IPS-18c (cell line): ENCODE measurements at regions not wholly inside any gene's neighbourhood (a gene's known extent, or its start where the extent isn't known, plus 50 kb on each side); places are given as distances from the start of the nearest gene placed in this dataset.
"Not testable (repeated sequence)": the region's sequence is repeated elsewhere in the genome, so short reads cannot be mapped to it uniquely, and the experiment has no call there.

ENCODE experiments used
- H3K4me3 ChIP-seq: 2 replicates; pipeline ENCODE4 v1.7.0; 2013; ENCODE audit warnings: low read depth, mild to moderate bottlenecking, low read length, moderate library complexity; ENCODE audit not compliant: insufficient read depth
- H3K9me3 ChIP-seq: one replicate; pipeline ENCODE4 v1.6.1; 2013; ENCODE audit warnings: mild to moderate bottlenecking, low read length, moderate library complexity; ENCODE audit not compliant: control insufficient read depth, insufficient read depth

- no peaks in the 10 kb centered on the region for H3K9me3 ChIP-seq
- peak overlapping the region; percentile 81 for H3K4me3 ChIP-seq
These were observed 200.9 kb upstream of the CAND1 start for GRCh38 chr12:67068204-67068731.

- peak overlapping the region; percentile 81 for H3K4me3 ChIP-seq
- H3K9me3 ChIP-seq: no peaks in the 10 kb centered on the region
These were observed 200.3 kb upstream of the CAND1 start for GRCh38 chr12:67068761-67069450.

- peak overlapping the region; percentile 81 for H3K4me3 ChIP-seq
- H3K9me3 ChIP-seq: no peaks in the 10 kb centered on the region
These were observed 199.5 kb upstream of the CAND1 start for GRCh38 chr12:67069451-67070306.

GRCh38 chr12:67070307-67070600 lies 198.9 kb upstream of the CAND1 start:
- Histone ChIP-seq H3K4me3 (peak overlapping the region; percentile 81; the same call in 1 of the 2 replicates), H3K9me3 (no peaks in the 10 kb centered on the region)

GRCh38 chr12:67070604-67071003 lies 198.6 kb upstream of the CAND1 start:
- Histone ChIP-seq H3K4me3 (no peak overlapping the region), H3K9me3 (no peaks in the 10 kb centered on the region)

- not testable (repeated sequence) for H3K9me3 ChIP-seq, H3K4me3 ChIP-seq
These were observed 196.9 kb upstream of the CAND1 start for GRCh38 chr12:67072281-67072680.

GRCh38 chr12:67073336-67073735 lies 195.8 kb upstream of the CAND1 start:
- Histone ChIP-seq H3K9me3 (no peaks in the 10 kb centered on the region), H3K4me3 (no peak overlapping the region)

- H3K4me3 ChIP-seq: no peak overlapping the region
- H3K9me3 ChIP-seq: no peaks in the 10 kb centered on the region
These were observed 195.1 kb upstream of the CAND1 start for GRCh38 chr12:67074072-67074471.

GRCh38 chr12:67077617-67078016 lies 191.5 kb upstream of the CAND1 start:
- H3K9me3 ChIP-seq: no peaks in the 10 kb centered on the region
- H3K4me3 ChIP-seq: no peak overlapping the region

GRCh38 chr12:67078957-67079356 lies 190.2 kb upstream of the CAND1 start:
- Histone ChIP-seq H3K9me3 (no peaks in the 10 kb centered on the region), H3K4me3 (no peak overlapping the region)

- Histone ChIP-seq H3K9me3 (no peaks in the 10 kb centered on the region), H3K4me3 (no peak overlapping the region)
These were observed 188.5 kb upstream of the CAND1 start for GRCh38 chr12:67080637-67081036.

- H3K4me3 ChIP-seq: no peak overlapping the region
- H3K9me3 ChIP-seq: no peaks in the 10 kb centered on the region
These were observed 186.9 kb upstream of the CAND1 start for GRCh38 chr12:67082221-67082620.

- no peaks in the 10 kb centered on the region for H3K9me3 ChIP-seq
- no peak overlapping the region for H3K4me3 ChIP-seq
These were observed 183.5 kb upstream of the CAND1 start for GRCh38 chr12:67085699-67086098.

- Histone ChIP-seq H3K9me3 (no peaks in the 10 kb centered on the region), H3K4me3 (no peak overlapping the region)
These were observed 183.0 kb upstream of the CAND1 start for GRCh38 chr12:67086116-67086515.

- Histone ChIP-seq H3K4me3 (no peak overlapping the region), H3K9me3 (no peaks in the 10 kb centered on the region)
These were observed 180.6 kb upstream of the CAND1 start for GRCh38 chr12:67088401-67089118.

GRCh38 chr12:67091204-67091603 lies 178.0 kb upstream of the CAND1 start:
- H3K4me3 ChIP-seq: no peak overlapping the region
- no peaks in the 10 kb centered on the region for H3K9me3 ChIP-seq

GRCh38 chr12:67091678-67092077 lies 177.5 kb upstream of the CAND1 start:
- Histone ChIP-seq H3K4me3 (no peak overlapping the region), H3K9me3 (no peaks in the 10 kb centered on the region)

GRCh38 chr12:67092934-67093333 lies 176.2 kb upstream of the CAND1 start:
- not testable (repeated sequence) for H3K4me3 ChIP-seq, H3K9me3 ChIP-seq
